ENCODE measurements at regions not wholly inside any gene's neighbourhood (a gene's known extent, or its start where the extent isn't known, plus 50 kb on each side); places are given as distances from the start of the nearest gene placed in this dataset.

GRCh38 chr7:32253299-32253698 lies 183.1 kb upstream of the PDE1C start:
- no peak overlapping the region for H3K4me2 ChIP-seq (ENCODE audit: insufficient read depth, low read length)
- TF ChIP-seq CTCF (IDR thresholded peaks at IDR 0.05; ENCODE audit: extremely low read depth, low read depth, low read length) = no peak
- no peak overlapping the region for H3K27ac ChIP-seq (ENCODE audit: low read depth, low read length)
- no peaks in the 10 kb centered on the region for H3K79me2 ChIP-seq (ENCODE audit: insufficient read depth, low read length)
- no peaks in the 10 kb centered on the region for H3K27me3 ChIP-seq (ENCODE audit: insufficient read depth, low read length)
- no peaks in the 10 kb centered on the region for H3K9me3 ChIP-seq (ENCODE audit: low read depth, low read length)
- H3K4me1 ChIP-seq (ENCODE audit: insufficient read depth, low read length) = no peaks in the 10 kb centered on the region
- no peak overlapping the region for H3K4me3 ChIP-seq (ENCODE audit: insufficient read depth, low read length)
- H4K20me1 ChIP-seq (ENCODE audit: insufficient read depth, low read length) = no peaks in the 10 kb centered on the region
- no peak for DNase-seq (ENCODE audit: insufficient read length, low spot score, missing footprints)
- H3K36me3 ChIP-seq (ENCODE audit: insufficient read depth, low read length) = no peaks in the 10 kb centered on the region
- H2AFZ ChIP-seq (ENCODE audit: low read length) = no peak overlapping the region

GRCh38 chr7:32251659-32252058 lies 181.5 kb upstream of the PDE1C start:
- no peaks in the 10 kb centered on the region for H3K9me3 ChIP-seq (ENCODE audit: low read depth, low read length)
- no peak overlapping the region for H3K4me3 ChIP-seq (ENCODE audit: insufficient read depth, low read length)
- no peak overlapping the region for H3K4me2 ChIP-seq (ENCODE audit: insufficient read depth, low read length)
- H3K27ac ChIP-seq (ENCODE audit: low read depth, low read length) = no peak overlapping the region
- no peaks in the 10 kb centered on the region for H3K79me2 ChIP-seq (ENCODE audit: insufficient read depth, low read length)
- H3K27me3 ChIP-seq (ENCODE audit: insufficient read depth, low read length) = no peaks in the 10 kb centered on the region
- no peak overlapping the region for H2AFZ ChIP-seq (ENCODE audit: low read length)
- no peak for TF ChIP-seq CTCF (IDR thresholded peaks at IDR 0.05; ENCODE audit: extremely low read depth, low read depth, low read length)
- no peak for DNase-seq (ENCODE audit: insufficient read length, low spot score, missing footprints)
- H4K20me1 ChIP-seq (ENCODE audit: insufficient read depth, low read length) = no peaks in the 10 kb centered on the region
- H3K4me1 ChIP-seq (ENCODE audit: insufficient read depth, low read length) = no peaks in the 10 kb centered on the region
- no peaks in the 10 kb centered on the region for H3K36me3 ChIP-seq (ENCODE audit: insufficient read depth, low read length)

GRCh38 chr7:32250471-32251260 lies 180.5 kb upstream of the PDE1C start:
- no peaks in the 10 kb centered on the region for H4K20me1 ChIP-seq (ENCODE audit: insufficient read depth, low read length)
- no peak overlapping the region for H3K4me3 ChIP-seq (ENCODE audit: insufficient read depth, low read length)

More at GRCh38 chr7:32250471-32251260, 180.5 kb upstream of the PDE1C start:
- DNase-seq (ENCODE audit: insufficient read length, low spot score, missing footprints) = no peak
- H3K79me2 ChIP-seq (ENCODE audit: insufficient read depth, low read length) = no peaks in the 10 kb centered on the region
- no peak for TF ChIP-seq CTCF (IDR thresholded peaks at IDR 0.05; ENCODE audit: extremely low read depth, low read depth, low read length)
- no peak overlapping the region for H3K4me2 ChIP-seq (ENCODE audit: insufficient read depth, low read length)
- no peaks in the 10 kb centered on the region for H3K9me3 ChIP-seq (ENCODE audit: low read depth, low read length)
- no peak overlapping the region for H2AFZ ChIP-seq (ENCODE audit: low read length)
- H3K4me1 ChIP-seq (ENCODE audit: insufficient read depth, low read length) = no peaks in the 10 kb centered on the region
- H3K27ac ChIP-seq (ENCODE audit: low read depth, low read length) = no peak overlapping the region
- no peaks in the 10 kb centered on the region for H3K27me3 ChIP-seq (ENCODE audit: insufficient read depth, low read length)
- H3K36me3 ChIP-seq (ENCODE audit: insufficient read depth, low read length) = no peaks in the 10 kb centered on the region

Measured in osteoblast (primary cell).